ENCODE measurements at regions not wholly inside any gene's neighbourhood (a gene's known extent, or its start where the extent isn't known, plus 50 kb on each side); places are given as distances from the start of the nearest gene placed in this dataset.

DNA sequence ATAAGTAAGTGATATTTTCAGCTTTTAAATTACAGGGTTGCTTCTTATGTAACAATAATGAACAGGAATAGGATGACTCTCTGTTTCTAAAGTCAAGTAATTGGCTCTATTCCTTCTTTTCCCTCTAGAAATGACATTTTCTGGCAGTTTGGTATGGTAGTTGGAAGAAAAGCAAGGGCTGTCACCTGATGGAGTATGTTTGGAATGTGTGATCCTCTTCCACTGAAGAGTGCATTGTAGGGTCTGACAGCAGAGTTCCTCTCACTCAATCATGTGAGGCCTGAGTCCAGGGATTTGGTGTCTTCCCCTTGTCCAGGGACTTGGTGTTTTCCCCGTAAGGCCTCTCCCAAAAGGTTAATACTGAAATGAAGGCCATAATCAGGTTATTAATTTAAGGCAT lies 233.8 kb upstream of the FBXL7 start:
- H4K8ac ChIP-seq (ENCODE audit: low read depth, low read length): no peak overlapping the region
- no peak overlapping the region for H2BK12ac ChIP-seq (ENCODE audit: low read length)
- H3K79me2 ChIP-seq (ENCODE audit: control insufficient read depth, insufficient read depth, low read length, poor library complexity): no peaks in the 10 kb centered on the region
- H3K18ac ChIP-seq (ENCODE audit: low read length): no peak overlapping the region
- H3K27ac ChIP-seq (ENCODE audit: low read depth, low read length): no peak overlapping the region
- no peaks in the 10 kb centered on the region for H3K27me3 ChIP-seq (ENCODE audit: insufficient read depth, low read length)
- no peak overlapping the region for H3K4me3 ChIP-seq (ENCODE audit: low read depth, low read length)
- H3K4me2 ChIP-seq (ENCODE audit: low read length): no peak overlapping the region
- peaks cover 0 to 8% of the 10 kb centered on the region in 2 experiments for H3K4me1 ChIP-seq (ENCODE audit: control insufficient read depth in 1 of 2, insufficient read depth in 2 of 2, low read length in 2 of 2)
- H3K4ac ChIP-seq (ENCODE audit: low read depth, low read length): no peak overlapping the region
- WGBS (ENCODE audit: extremely low coverage, insufficient coverage, insufficient read length): no CpG with 5 or more reads among the region's 1 CpG
- no peaks in the 10 kb centered on the region for H3K9me3 ChIP-seq (ENCODE audit: insufficient read depth, low read depth, low read length)
- no peak overlapping the region for H3K14ac ChIP-seq (ENCODE audit: low read length)
- no peak overlapping the region for H3K23ac ChIP-seq (ENCODE audit: low read length)
- no peak overlapping the region for H2AFZ ChIP-seq (ENCODE audit: insufficient read depth, low read length, poor library complexity)
- no peak overlapping the region for H2BK5ac ChIP-seq (ENCODE audit: low read depth, low read length, poor library complexity)
- no peak overlapping the region for H4K91ac ChIP-seq (ENCODE audit: low read depth, low read length)
- H3K36me3 ChIP-seq (ENCODE audit: control insufficient read depth in 1 of 2, insufficient read depth in 2 of 2, low read length in 2 of 2): no peaks in the 10 kb centered on the region
- H3K9ac ChIP-seq (ENCODE audit: low read length): no peak overlapping the region
- H4K12ac ChIP-seq (ENCODE audit: low read depth, low read length): no peak overlapping the region
- no peak for DNase-seq
- H3K79me1 ChIP-seq (ENCODE audit: low read length): no peaks in the 10 kb centered on the region
- H2BK120ac ChIP-seq (ENCODE audit: insufficient read depth, low read length, poor library complexity): no peak overlapping the region
- no peak overlapping the region for H2AK5ac ChIP-seq (ENCODE audit: low read length)

DNA sequence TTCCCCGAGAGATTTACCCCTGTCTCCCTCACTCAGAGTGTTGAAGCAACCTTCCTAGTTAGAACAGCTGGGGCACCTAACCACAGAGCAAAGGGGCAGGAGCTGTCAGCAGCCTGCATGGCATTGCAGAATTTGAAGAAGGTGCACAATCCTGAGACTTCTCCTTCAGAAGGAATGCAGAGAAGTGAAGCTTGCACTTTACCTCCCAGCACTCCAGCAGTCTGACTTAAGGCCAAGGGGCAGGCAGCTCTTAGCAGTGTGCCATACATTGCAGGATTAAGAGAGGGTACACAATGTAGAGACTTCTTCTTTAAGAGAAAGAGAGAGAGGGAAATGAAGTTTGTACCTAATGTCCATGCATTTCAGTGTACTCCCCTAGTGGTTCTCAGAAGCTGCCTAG lies 236.0 kb upstream of the FBXL7 start:
- Histone ChIP-seq H2AFZ (ENCODE audit: insufficient read depth, low read length, poor library complexity) (no peak overlapping the region), H4K8ac (ENCODE audit: low read depth, low read length) (no peak overlapping the region), H2AK5ac (ENCODE audit: low read length) (no peak overlapping the region), H3K27me3 (ENCODE audit: insufficient read depth, low read length) (no peaks in the 10 kb centered on the region), H2BK120ac (ENCODE audit: insufficient read depth, low read length, poor library complexity) (no peak overlapping the region), H3K9ac (ENCODE audit: low read length) (no peak overlapping the region), H3K79me1 (ENCODE audit: low read length) (no peaks in the 10 kb centered on the region), H3K4me3 (ENCODE audit: low read depth, low read length) (no peak overlapping the region), H4K91ac (ENCODE audit: low read depth, low read length) (no peak overlapping the region), H2BK12ac (ENCODE audit: low read length) (no peak overlapping the region), H3K9me3 (ENCODE audit: insufficient read depth, low read depth, low read length) (no peaks in the 10 kb centered on the region), H2BK5ac (ENCODE audit: low read depth, low read length, poor library complexity) (no peak overlapping the region), H3K4me2 (ENCODE audit: low read length) (no peak overlapping the region), H3K36me3 (ENCODE audit: control insufficient read depth in 1 of 2, insufficient read depth in 2 of 2, low read length in 2 of 2) (no peaks in the 10 kb centered on the region), H3K14ac (ENCODE audit: low read length) (no peak overlapping the region), H3K18ac (ENCODE audit: low read length) (no peak overlapping the region), H3K4me1 (ENCODE audit: control insufficient read depth in 1 of 2, insufficient read depth in 2 of 2, low read length in 2 of 2) (peaks cover 0 to 8% of the 10 kb centered on the region in 2 experiments), H3K23ac (ENCODE audit: low read length) (no peak overlapping the region), H4K12ac (ENCODE audit: low read depth, low read length) (no peak overlapping the region), H3K4ac (ENCODE audit: low read depth, low read length) (no peak overlapping the region), H3K27ac (ENCODE audit: low read depth, low read length) (no peak overlapping the region), H3K79me2 (ENCODE audit: control insufficient read depth, insufficient read depth, low read length, poor library complexity) (no peaks in the 10 kb centered on the region)
- no peak for DNase-seq
- WGBS (ENCODE audit: extremely low coverage, insufficient coverage, insufficient read length): no CpG with 5 or more reads among the region's 1 CpG

DNA sequence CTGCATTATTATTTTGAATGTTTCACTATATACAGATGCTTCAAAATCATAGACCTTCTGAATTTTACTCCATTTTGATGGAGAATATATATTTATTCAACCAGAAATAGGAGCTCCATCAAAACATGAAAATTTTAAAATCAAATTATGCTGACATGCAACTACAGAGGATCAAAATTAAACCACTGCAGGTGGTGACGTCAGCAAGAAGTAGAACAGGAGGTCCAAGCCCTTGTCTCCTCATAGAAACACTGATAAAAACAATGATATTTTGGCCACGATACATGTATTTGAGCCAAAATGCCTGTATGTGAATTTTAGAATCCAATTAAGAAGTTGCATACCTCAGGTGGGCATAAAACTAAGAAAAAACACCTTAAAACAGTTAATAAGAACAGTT lies 236.6 kb upstream of the FBXL7 start:
- Histone ChIP-seq H2AFZ (ENCODE audit: insufficient read depth, low read length, poor library complexity) (no peak overlapping the region), H2BK12ac (ENCODE audit: low read length) (no peak overlapping the region), H3K79me2 (ENCODE audit: control insufficient read depth, insufficient read depth, low read length, poor library complexity) (no peaks in the 10 kb centered on the region), H3K79me1 (ENCODE audit: low read length) (no peaks in the 10 kb centered on the region), H3K4me3 (ENCODE audit: low read depth, low read length) (no peak overlapping the region), H2BK5ac (ENCODE audit: low read depth, low read length, poor library complexity) (no peak overlapping the region), H4K12ac (ENCODE audit: low read depth, low read length) (no peak overlapping the region), H4K8ac (ENCODE audit: low read depth, low read length) (no peak overlapping the region), H3K27me3 (ENCODE audit: insufficient read depth, low read length) (no peaks in the 10 kb centered on the region), H3K27ac (ENCODE audit: low read depth, low read length) (no peak overlapping the region), H3K23ac (ENCODE audit: low read length) (no peak overlapping the region), H3K4me1 (ENCODE audit: control insufficient read depth in 1 of 2, insufficient read depth in 2 of 2, low read length in 2 of 2) (peaks cover 0 to 8% of the 10 kb centered on the region in 2 experiments), H3K14ac (ENCODE audit: low read length) (no peak overlapping the region), H3K18ac (ENCODE audit: low read length) (no peak overlapping the region), H3K4ac (ENCODE audit: low read depth, low read length) (no peak overlapping the region), H2BK120ac (ENCODE audit: insufficient read depth, low read length, poor library complexity) (no peak overlapping the region), H3K9ac (ENCODE audit: low read length) (no peak overlapping the region), H2AK5ac (ENCODE audit: low read length) (no peak overlapping the region), H4K91ac (ENCODE audit: low read depth, low read length) (no peak overlapping the region), H3K9me3 (ENCODE audit: insufficient read depth, low read depth, low read length) (no peaks in the 10 kb centered on the region), H3K4me2 (ENCODE audit: low read length) (no peak overlapping the region), H3K36me3 (ENCODE audit: control insufficient read depth in 1 of 2, insufficient read depth in 2 of 2, low read length in 2 of 2) (no peaks in the 10 kb centered on the region)
- no peak for DNase-seq
- no CpG with 5 or more reads among the region's 2 CpGs for WGBS (ENCODE audit: extremely low coverage, insufficient coverage, insufficient read length)

DNA sequence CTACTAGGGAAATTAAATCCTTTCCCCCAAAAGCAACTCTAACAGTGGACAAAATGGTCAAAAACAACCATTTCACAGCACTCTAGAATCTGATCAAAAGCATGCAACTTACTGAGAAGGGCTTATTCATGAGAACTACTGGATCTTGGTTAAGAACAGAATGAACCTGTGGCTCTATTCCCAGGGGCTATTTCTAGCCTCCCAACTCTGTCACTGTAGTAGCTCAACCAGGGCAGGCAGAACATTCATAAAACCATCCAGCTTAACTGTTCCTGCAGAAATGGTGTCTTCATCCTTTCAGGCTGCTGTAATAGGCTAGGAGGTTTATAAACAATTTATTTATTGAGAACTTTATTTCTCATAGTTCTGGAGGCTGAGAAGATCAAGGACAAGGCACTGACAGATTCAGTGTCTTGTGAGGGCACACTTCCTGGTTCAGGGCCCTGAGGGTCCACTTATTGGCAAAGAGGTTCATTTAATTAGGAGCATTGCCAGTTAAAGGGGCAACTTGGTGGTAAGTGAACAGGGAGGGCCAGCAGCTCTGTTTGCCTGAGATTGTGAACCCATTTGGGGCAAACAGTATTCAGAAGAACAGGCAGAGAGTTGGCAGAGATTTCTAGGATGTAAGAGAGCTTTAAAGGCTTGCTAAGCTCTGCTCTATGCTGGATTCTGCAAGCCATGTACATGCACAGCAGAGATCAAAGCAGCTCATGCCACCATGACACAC lies 238.5 kb upstream of the FBXL7 start:
- Histone ChIP-seq H3K79me2 (ENCODE audit: control insufficient read depth, insufficient read depth, low read length, poor library complexity) (no peaks in the 10 kb centered on the region), H4K91ac (ENCODE audit: low read depth, low read length) (no peak overlapping the region), H3K27ac (ENCODE audit: low read depth, low read length) (no peak overlapping the region), H3K9me3 (ENCODE audit: insufficient read depth, low read depth, low read length) (no peaks in the 10 kb centered on the region), H3K4me2 (ENCODE audit: low read length) (no peak overlapping the region), H2BK5ac (ENCODE audit: low read depth, low read length, poor library complexity) (no peak overlapping the region), H2BK12ac (ENCODE audit: low read length) (no peak overlapping the region), H4K12ac (ENCODE audit: low read depth, low read length) (no peak overlapping the region), H3K9ac (ENCODE audit: low read length) (no peak overlapping the region), H3K18ac (ENCODE audit: low read length) (no peak overlapping the region), H3K36me3 (ENCODE audit: control insufficient read depth in 1 of 2, insufficient read depth in 2 of 2, low read length in 2 of 2) (no peaks in the 10 kb centered on the region), H4K8ac (ENCODE audit: low read depth, low read length) (no peak overlapping the region), H2BK120ac (ENCODE audit: insufficient read depth, low read length, poor library complexity) (no peak overlapping the region), H3K79me1 (ENCODE audit: low read length) (no peaks in the 10 kb centered on the region), H3K14ac (ENCODE audit: low read length) (no peak overlapping the region), H2AFZ (ENCODE audit: insufficient read depth, low read length, poor library complexity) (no peak overlapping the region), H3K4me1 (ENCODE audit: control insufficient read depth in 1 of 2, insufficient read depth in 2 of 2, low read length in 2 of 2) (peaks cover 0 to 3% of the 10 kb centered on the region in 2 experiments), H3K4ac (ENCODE audit: low read depth, low read length) (no peak overlapping the region), H3K23ac (ENCODE audit: low read length) (no peak overlapping the region), H3K4me3 (ENCODE audit: low read depth, low read length) (no peak overlapping the region), H3K27me3 (ENCODE audit: insufficient read depth, low read length) (no peaks in the 10 kb centered on the region), H2AK5ac (ENCODE audit: low read length) (no peak overlapping the region)
- DNase-seq: no peak
